ENCODE measurements at regions not wholly inside any gene's neighbourhood (a gene's known extent, or its start where the extent isn't known, plus 50 kb on each side); places are given as distances from the start of the nearest gene placed in this dataset.

DNA sequence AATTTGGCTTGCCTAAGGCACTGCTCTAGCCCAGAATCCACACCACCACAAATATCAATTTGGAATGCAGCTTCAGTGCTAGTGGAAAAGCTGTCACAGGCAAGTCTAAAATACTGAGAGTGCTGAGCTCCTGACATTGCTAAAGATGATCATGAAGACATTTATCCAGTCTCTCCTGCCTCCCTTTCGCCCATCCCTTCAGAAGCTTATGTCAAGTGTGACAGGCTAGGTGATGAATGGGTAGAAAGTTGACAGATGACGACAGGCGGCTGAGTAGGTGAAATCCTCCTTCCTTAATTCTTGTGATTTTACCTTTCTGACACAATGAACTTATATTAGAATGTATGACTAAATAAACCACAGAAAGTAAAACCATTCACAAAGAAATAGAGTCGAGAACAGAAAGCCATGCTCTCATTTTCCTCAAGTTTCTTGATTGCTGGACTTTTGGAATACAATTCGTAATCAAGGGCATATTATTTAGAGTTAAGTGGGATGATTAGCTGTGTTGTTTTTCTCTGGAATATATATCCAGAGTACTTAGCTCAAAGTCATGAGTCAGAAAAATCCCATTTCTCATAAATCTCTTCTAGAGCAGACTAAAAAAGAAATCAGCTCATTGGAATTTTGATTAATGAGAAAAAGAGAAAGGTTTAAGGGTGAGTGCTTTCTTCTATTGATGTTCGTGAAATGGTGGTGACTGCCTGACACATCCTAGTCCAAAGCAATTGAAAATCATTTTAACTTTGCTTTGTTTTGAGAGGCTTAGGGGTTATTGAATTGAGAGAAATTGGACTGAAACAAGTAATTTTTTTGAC, 1228.2 kb upstream of the CITED2 start:
- DNase-seq (ENCODE audit: low read depth): no peak
- TF ChIP-seq, protein P1, sequence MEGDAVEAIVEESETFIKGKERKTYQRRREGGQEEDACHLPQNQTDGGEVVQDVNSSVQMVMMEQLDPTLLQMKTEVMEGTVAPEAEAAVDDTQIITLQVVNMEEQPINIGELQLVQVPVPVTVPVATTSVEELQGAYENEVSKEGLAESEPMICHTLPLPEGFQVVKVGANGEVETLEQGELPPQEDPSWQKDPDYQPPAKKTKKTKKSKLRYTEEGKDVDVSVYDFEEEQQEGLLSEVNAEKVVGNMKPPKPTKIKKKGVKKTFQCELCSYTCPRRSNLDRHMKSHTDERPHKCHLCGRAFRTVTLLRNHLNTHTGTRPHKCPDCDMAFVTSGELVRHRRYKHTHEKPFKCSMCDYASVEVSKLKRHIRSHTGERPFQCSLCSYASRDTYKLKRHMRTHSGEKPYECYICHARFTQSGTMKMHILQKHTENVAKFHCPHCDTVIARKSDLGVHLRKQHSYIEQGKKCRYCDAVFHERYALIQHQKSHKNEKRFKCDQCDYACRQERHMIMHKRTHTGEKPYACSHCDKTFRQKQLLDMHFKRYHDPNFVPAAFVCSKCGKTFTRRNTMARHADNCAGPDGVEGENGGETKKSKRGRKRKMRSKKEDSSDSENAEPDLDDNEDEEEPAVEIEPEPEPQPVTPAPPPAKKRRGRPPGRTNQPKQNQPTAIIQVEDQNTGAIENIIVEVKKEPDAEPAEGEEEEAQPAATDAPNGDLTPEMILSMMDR (IDR thresholded peaks at IDR 0.05; ENCODE audit: insufficient read depth, low read depth, low read length, missing control alignments): no peak
- H3K4me3 ChIP-seq (ENCODE audit: low read length): no peak overlapping the region

DNA sequence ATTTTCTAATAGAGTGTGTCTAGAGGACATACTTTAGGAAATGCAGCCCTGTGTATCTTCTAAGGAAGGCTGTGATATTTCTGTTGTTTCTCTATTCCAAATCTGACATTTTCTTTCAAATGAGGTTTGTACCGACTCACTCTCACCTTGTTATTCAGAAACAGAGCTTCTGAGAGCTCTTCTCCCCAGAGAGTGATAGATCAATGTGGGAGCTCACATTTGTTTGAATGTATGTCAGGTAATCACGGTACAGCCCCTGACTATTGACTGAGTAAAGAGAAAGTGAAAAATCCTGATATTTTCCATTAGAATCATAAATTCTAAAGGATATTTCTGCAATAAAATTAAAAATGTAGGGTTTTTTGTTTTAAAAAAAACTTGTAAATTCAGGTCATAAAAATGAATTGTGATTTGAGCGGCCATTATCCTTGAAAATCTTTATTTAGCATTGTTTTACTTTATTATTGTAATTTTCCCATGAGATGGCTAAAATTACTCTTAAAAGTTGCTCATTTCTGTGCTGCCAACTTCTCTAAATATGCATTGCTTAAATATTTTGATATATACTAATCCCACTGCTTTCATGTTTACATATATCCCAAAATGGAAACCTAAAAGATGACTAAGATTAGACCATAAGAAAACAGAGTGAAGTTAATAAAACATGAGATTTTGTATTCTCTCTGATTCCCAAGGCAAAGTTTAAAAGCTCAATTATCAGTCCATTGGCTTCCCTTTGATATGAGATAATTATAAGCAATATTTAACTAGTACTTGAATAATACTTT, 1226.8 kb upstream of the CITED2 start:
- TF ChIP-seq, protein P1 (IDR thresholded peaks at IDR 0.05; ENCODE audit: insufficient read depth, low read depth, low read length, missing control alignments): no peak
- no peak for DNase-seq (ENCODE audit: low read depth)

DNA sequence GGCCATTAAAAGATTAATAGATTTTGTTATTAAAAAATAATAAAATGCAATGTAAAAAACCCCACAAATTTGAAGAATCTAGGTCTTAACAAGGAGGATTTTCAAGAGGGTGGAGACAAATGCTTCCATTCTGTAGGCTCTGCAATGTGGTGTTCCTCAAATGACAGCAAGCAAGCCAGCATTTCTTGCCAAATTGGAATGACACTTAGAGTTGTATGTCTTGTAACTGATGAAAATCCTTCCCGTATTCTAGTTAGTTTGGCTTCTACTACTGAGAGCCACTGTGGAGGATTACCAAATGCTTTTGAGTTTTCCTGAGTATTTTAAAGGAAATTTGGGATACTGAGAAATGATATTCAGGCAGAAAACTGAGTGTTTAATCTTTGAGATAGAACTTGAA, 1225.5 kb upstream of the CITED2 start:
- no peak overlapping the region for H3K4me3 ChIP-seq (ENCODE audit: low read length)
- TF ChIP-seq, protein P1 (IDR thresholded peaks at IDR 0.05; ENCODE audit: insufficient read depth, low read depth, low read length, missing control alignments): no peak
- no peak for DNase-seq (ENCODE audit: low read depth)

More for the DNA sequence above, 1226.8 kb upstream of the CITED2 start:
- H3K4me3 ChIP-seq (ENCODE audit: low read length): no peak overlapping the region

DNA sequence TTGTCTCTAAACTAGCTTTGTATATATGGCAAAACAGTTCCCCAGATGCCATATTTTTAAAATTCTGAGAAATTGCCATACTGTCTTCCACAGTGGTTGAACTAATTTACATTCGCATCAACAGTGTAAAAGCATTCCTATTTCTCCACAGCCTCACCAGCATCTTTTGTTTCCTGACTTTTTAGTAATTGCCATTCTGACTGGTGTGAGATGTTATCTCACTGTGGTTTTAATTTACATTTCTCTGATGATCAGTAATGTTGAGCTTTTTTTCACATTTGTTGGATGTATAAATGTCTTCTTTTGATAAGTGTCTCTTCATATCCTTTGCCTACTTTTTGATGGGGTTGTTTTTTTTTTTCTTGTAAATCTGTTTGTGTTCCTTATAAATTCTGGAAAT, 1222.7 kb upstream of the CITED2 start:
- TF ChIP-seq, protein P1 (IDR thresholded peaks at IDR 0.05; ENCODE audit: insufficient read depth, low read depth, low read length, missing control alignments): no peak

DNA sequence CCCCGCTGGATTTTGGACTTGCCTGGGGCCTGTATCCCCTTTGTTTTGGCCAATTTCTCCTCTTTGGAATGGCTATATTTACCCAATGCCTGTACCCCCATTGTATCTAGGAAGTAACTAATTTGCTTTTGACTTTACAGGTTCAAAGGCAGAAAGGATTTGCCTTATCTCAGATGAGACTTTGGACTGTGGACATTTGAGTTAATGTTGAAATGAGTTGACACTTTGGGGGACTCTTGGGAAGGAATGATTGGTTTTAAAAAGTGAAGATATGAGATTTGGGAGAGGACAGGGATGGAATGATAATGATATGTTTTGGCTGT, 1220.3 kb upstream of the CITED2 start:
- TF ChIP-seq, protein P1 (IDR thresholded peaks at IDR 0.05; ENCODE audit: insufficient read depth, low read depth, low read length, missing control alignments): no peak

More for the DNA sequence above, 1222.7 kb upstream of the CITED2 start:
- no peak for DNase-seq (ENCODE audit: low read depth)
- no peak overlapping the region for H3K4me3 ChIP-seq (ENCODE audit: low read length)

DNA sequence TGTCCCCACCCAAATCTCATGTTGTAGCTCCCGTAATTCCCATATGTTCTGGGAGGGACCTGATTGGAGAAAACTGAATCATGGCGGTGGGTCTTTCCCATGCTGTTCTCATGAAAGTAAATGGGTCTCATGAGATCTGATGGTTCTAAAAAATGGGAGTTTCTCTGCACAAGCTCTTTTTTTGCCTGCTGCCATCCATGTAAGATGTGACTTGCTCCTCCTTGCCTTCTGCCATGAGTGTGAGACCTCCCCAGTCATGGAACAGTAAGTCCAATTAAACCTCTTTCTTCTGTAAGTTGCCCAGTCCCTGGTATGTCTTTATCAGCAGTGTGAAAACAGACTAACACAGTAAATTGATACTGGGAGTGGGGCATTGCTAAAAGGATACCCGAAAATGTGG, 1218.4 kb upstream of the CITED2 start:
- DNase-seq (ENCODE audit: low read depth): no peak
- TF ChIP-seq, protein P1 (IDR thresholded peaks at IDR 0.05; ENCODE audit: insufficient read depth, low read depth, low read length, missing control alignments): no peak

More for the DNA sequence above, 1220.3 kb upstream of the CITED2 start:
- no peak overlapping the region for H3K4me3 ChIP-seq (ENCODE audit: low read length)
- no peak for DNase-seq (ENCODE audit: low read depth)

More for the DNA sequence above, 1218.4 kb upstream of the CITED2 start:
- H3K4me3 ChIP-seq (ENCODE audit: low read length): no peak overlapping the region

Measured in epithelial cell of esophagus (primary cell).